NCI-H748 (cell line): ENCODE measurements at regions not wholly inside any gene's neighbourhood (a gene's known extent, or its start where the extent isn't known, plus 50 kb on each side); places are given as distances from the start of the nearest gene placed in this dataset.
"Not testable (repeated sequence)": the region's sequence is repeated elsewhere in the genome, so short reads cannot be mapped to it uniquely, and the experiment has no call there.

Source experiments
- DNase-seq: peaks from one replicate; lab custom pipeline; 2025; ENCODE audit not compliant: unreplicated experiment; lab: John Stamatoyannopoulos, UW

DNA sequence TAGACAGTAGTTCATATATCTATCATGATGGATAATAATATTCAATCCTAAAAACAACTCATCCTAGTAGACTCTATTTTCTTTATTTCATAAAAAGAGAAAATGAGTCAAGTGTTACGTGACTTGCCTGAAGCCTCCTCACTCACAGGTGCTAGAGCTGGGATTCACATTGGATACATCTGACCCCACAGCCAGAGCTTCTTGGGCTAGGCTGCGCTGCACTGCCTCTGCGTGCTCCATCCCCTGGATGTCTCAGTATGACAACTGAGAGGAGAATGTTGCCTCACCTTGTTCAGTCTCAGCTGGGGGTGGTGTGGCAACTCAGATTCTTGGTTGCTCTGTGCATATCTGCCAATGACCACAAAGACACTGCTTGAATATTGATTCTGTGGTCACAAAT, 286.6 kb downstream of the LIG4 start:
- DNase-seq = no peak

DNA sequence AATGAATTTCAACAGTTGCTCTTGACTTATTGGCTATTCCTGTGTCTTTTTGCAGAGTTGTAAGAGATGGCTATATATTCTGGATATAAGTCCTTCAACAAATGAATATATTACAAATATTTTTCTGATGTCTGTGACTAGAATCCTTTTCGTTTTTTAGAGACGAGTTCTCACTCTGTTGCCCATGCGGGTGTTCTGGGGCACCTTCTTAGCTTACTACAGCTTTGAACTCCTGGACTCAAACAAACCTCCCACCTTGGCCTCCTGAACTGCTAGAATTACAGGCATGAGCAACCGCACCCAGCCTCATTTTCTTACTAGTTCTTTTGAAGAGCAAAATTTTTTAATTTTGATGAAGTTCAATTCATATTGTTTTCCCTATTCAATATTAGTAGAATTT, 287.8 kb downstream of the LIG4 start:
- no peak for DNase-seq

DNA sequence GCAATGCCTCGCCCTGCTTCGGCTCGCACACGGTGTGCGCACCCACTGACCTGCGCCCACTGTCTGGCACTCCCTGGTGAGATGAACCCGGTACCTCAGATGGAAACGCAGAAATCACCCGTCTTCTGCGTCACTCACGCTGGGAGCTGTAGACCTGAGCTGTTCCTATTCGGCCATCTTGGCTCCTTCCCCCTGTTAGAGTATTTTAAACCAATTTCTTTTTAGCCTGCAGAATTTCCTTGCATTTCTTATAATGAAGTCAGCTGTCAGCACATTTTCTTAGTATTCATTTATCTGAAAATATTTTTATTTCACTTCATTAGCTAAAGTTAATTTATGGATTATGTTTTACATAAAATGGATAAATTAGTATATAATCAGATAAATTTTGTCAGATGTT, 288.8 kb downstream of the LIG4 start:
- DNase-seq = not testable (repeated sequence)

DNA sequence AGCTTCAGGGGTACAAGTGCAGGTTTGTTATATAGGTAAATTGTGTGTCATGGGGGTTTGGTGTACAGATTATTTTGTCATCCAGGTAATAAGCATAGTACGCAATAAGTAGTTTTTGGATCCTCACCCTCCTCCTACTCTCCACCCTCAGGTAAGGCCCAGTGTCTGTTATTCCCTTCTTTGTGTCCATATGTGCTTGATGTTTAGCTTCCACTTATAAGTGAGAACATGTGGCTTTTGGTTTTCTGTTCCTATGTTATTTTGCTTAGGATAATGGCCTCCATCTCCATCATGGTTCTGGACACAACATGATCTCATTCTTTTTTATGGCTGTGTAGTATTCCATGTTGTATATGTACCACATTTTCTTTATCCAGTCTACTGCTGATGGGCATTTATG, 298.4 kb downstream of the LIG4 start:
- DNase-seq = not testable (repeated sequence)

DNA sequence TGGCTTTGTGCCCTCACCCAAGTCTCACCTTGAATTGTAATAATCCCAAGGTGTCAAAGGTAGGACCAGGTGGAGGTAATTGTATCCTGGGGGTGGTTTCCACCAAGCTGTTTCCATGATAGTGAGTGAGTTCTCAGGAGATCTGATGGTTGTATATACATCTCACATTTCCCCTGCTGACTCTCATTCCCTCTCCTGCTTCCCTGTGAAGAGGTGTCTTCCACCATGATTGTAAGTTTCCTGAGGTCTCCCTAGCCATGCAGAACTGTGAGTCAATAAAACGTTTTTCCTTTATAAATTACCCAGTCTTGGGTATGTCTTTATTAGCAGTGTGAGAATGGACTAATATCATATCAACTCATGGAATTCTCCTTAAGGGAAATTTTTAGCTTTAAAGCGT, 302.6 kb downstream of the LIG4 start:
- no peak for DNase-seq

DNA sequence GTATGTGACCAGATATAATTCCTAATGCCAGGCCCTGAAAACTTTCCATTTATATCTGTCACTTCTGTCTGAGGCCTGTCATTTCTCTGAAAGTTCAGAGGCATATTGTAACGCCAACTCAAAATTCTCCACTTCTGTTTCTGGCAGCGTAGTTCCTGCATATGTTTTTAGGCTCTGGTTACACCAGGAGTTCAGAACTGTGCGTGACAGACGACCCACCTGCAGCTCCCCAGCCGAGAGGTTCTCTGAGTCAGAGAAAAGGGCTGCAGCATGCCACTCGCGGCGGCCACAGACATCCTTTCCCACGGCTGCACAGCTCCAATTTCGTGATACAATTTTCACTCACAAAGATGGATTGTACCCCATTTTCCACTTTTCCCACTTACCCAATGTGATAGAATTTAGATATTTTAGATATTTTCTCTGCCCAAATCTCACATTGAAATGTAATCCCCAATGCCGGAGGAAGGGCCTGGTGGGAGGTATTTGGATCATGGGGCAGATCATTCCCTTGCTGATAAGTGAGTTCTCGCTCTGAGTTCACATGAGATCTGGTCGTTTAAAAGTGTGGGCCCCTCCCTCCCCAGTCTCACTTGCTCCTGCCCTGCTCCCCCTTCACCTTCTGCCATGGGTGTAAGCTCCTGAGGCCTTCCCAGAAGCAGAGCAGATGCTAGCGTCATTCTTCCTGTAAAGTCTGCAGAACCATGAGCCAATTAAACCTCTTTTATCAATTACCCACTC, 308.1 kb downstream of the LIG4 start:
- DNase-seq = no peak

DNA sequence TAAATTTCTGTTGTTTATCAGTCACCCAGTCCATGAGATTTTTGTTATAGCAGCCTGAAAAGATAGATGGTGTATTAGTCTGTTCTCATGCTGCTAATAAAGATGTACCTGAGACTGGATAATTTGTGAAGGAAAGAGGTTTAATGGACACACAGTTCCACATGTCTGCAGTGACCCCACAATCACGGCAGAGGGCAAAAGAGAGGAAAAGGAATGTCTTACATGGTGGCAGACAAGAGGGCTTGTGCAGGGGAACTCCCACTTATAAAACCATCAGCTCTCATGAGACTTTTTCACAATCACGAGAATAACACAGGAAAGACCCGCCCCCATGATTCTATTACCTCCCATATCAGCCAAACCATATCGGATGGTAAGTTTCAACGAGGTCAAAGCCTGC, 309.2 kb downstream of the LIG4 start:
- DNase-seq = no peak

DNA sequence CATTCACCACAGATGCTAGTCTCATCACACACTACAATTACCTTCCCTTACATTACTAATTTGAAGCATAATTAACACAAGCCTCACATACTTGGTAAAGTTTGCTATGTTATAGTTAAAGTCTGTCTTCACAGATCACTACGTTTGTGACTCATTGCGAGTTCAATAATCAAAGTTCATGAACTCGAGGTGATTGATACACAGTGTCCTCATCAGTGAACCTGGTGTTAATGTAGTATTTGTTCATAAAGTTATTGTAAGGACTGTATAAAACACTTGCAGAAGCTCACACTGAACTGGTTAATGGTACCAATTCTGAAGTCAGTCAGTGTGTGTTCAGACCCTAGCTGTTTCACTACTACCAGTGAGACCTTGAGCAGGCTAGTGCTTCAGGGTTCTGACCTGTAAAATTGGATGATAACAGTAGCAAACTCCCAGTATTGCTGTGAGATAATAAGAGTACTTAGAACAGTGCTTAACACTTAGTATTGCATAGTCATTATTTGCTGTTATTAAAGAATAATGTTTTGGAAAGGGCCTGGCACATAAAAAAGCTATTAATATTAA, 313.3 kb downstream of the LIG4 start:
- no peak for DNase-seq

DNA sequence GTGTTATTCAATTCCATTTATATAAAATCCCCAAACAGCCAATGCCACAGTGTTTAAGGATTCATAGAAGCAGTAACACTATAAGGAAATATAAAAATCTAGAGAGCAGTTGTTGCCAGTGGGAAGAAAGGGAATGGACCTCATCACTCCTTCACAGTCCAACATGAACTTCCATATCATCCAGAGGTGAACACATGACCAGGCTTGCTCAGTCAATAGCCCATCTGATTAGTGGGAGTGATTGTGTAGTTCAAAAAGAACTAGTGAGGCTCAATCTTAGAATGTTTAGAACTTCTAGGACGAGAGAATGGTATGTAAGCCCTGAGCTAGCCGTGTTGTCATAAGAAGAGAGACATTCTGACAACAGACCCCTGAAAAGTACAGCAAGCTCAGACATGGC, 314.1 kb downstream of the LIG4 start:
- DNase-seq = no peak

DNA sequence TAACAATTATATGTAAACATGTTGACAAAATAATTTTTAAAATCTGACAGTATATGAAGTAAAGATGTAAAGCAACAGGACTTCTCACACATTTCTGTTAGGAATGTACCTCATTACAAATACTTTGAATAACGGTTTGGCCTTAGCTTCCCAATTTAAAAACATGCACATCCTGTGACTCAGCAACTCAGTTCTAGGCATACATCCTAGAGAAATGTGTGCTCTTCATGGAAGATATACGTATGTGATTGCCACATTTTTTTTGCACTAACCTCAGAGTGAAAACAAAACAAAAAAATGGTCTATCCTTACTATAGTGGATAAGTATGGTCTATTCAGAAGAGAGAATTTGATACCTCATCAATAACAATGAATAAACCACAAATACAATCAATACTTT, 314.6 kb downstream of the LIG4 start:
- no peak for DNase-seq

DNA sequence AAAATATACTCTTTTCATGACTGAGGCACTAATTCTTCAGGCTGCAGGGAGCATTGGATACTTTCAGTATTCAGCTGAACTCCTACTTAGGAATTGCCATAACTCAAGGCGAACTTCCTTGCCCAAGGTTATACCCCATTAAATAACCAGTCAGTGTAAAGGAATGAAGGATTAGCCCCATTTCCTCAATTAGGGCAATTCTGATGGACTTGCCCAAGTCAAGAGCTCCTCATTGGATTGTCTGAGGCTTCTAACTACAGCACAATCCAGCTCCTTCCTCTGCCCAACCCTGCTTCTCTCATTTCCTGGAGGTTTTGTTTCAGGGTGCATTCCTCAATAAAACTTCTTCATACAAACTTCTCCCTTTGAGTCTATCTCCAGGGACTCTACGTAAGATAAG, 329.2 kb downstream of the LIG4 start:
- no peak for DNase-seq

DNA sequence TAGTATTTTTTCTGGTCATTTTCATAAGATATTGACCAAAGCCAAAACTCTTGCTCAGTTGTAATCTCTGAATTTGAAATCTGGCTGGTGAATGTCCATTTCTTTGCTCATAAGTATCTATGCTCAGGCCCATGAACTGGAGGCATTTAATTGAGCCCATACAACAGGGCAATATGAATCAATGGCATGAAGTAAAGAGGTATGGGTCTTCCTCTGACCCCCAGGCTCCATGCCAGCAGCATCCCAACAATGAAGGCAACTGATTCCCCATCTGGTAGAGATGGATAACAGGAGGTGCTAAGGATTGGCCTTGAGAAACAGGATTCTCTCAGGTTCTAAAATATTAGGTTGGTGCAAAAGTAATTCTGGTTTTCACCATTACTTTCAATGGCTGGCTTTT, 330.8 kb downstream of the LIG4 start:
- DNase-seq = no peak

DNA sequence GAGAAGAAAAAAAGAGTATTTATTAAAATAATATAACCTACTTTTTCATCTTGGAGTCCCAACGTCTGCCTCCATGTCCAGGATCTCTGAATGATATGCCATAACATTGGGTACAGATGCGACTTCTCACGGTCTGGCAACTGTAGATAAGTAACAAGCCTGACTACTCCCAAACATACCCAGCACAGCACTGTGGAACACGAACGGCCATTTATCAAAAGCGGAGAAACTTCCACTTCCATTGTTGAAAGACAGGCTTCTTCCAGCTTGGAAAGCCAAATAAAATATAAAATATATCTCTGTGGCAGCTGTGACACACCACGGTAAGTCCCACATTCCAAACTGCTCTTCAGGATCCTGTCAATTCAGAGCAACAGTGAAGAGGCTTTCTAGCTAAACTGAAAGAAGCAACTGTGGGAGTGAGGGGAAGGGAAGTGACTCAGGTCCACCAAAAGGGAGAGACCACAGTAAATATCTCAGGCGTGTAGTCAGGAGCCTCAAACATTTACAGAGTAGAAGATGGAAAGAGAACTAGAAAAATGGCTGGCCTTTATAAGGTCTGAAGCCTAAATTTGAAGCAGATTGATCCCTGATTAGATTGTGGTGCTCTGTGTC, 331.7 kb downstream of the LIG4 start:
- no peak for DNase-seq

DNA sequence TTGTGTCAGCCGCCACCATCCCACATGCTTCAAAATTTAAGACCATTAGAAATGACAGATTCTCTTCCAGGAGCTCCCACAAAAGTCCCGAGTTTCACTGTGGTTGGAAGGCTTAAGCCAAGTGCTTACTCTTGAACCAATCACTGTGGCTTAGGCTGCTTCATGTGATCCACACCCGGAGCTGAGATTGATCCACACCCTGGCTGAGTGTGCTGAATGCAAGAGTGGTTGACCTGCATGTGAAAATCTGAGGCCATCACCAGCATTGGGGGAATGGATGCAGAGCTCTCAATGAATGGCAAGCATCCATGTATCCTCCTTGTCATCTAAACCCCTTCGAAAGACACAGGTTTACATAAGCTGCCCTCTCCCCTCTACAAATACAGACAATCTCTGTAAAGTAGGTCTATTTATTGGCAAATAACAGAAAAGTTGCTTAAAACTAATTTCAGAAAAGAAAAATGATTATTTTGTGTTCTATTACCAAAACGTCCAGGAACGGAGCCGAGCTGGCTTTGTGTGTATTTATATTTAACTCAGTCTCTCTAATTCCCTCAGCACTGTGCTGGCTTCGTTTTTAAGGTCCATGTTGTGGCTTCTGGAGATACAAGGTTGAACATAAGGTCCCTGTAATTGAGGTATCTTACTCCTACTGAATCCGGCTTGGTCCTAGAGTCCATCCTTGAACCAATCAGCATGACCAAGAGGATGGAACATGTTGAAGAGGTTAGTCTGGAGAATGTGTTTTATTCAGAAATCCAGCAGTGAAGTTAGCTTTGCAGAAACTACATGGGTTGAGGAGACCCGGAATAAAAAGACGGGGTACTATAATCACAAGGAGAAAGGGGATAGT, 332.4 kb downstream of the LIG4 start:
- no peak for DNase-seq

DNA sequence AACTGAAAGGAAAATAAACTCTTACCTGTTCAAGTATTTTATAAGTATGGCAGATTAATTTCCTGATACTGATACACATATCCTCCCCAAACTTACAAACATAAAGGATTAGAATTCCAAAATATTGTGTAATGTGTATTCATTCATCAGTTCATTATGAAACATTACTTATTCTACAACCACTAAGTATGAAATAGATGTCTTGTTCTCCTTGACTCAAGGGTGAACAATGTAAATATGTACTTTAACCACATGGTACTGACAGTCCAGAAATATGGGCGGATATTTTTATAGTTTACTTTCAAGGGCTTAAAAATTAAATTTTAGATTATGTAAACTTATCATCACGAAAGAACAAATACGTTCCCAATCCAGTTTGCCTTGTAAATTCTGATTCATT, 334.0 kb downstream of the LIG4 start:
- no peak for DNase-seq

DNA sequence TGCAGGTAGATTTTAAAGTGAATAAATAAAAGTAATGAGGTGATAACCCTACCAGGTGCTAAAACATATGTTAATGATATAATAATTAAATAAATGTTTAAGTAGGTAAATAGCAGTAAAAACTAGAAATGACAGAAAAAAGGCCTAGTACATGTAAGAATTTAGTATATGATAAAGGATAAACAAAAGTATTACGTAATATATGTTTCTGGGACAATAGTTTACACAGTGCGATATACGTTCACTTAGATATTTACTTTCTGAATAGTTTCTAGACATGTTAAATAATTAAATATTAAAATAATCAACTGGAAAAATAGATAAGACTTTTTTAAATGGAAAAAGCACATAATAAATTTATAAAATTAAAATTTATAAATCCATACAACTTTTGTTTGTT, 340.9 kb downstream of the LIG4 start:
- DNase-seq = no peak

DNA sequence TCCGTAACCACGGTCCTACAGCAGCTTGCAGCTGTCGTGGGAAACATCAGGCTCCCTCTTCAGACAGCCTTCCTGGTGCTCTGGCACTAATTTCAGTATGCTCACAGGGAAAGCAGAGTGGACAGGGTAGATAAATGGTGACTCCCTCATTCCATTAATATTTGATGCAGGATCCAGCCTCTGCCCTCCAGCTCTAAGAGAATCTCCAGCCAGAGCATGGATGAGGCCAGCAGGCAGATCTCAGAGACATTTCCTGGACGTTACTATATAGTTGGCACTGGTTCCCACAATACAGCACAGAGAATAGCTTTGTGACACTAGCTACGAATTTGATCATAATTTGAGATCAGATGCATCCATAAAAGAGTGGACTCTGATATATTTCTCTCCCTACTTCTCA, 341.4 kb downstream of the LIG4 start:
- no peak for DNase-seq

DNA sequence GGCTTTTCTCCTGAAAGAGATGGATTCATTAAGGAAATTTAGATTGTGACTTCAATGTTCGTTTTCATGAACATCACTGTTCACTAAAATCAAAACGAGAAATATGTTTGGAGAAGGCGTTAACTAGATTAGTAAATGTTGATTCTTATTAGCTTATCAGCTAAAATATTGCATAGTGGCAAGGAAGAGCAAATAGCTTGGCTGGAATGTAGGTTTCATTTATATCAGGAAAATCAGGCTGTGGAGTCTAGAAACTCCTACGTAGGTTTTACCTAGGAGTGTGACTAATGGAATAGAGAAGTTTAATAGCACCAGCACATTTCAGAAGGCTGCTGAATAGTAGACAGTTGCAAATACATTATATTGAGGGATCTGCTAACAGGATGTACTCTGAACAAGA, 344.9 kb downstream of the LIG4 start:
- no peak for DNase-seq

DNA sequence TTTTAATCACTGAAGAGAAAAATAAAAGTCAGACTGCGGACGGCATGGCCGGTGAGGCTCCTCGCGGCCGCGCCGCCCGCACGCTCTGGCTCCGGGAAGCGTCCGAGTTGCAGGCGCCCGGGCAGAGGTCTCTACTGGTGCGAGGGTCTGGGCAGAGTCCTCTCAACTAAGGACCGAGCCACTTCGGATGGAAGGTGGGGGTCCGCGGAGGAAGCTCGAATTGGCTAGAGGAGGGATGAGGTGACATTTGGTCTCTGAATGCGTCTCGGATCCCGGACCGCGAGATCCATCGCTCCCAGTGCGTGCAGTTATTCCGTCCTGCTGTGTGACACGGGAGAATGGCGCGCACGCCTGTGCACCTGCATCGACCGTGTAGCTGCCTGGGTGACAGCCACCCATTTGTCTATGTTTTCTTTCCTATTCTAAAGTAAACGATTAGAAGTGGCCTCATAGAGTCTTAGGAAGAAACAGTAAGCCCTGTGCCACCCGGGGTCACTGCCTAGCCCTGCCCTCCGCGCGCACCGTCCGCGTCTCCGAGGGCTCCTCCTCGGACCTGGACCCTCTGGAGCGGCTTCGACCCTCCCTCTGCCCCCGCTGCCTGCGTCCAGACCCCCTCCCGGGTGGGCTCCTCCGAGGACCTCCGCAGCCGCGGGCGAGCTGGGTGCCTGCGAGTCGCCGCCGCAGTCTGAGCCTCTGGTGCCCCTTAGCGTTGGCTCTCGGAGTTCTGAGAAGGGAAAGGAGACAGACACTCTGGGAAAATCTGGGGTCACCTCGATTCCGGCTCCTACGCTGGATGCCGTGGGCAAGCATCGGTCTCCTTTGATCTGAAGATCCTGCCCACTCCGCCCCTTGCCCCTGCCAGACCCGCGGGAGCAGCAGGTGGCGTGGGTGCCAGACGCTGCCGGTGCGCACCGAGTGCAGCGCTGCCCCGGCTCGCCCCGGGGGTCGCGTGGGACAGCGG, 347.4 kb downstream of the LIG4 start:
- peak; percentile 87 for DNase-seq

DNA sequence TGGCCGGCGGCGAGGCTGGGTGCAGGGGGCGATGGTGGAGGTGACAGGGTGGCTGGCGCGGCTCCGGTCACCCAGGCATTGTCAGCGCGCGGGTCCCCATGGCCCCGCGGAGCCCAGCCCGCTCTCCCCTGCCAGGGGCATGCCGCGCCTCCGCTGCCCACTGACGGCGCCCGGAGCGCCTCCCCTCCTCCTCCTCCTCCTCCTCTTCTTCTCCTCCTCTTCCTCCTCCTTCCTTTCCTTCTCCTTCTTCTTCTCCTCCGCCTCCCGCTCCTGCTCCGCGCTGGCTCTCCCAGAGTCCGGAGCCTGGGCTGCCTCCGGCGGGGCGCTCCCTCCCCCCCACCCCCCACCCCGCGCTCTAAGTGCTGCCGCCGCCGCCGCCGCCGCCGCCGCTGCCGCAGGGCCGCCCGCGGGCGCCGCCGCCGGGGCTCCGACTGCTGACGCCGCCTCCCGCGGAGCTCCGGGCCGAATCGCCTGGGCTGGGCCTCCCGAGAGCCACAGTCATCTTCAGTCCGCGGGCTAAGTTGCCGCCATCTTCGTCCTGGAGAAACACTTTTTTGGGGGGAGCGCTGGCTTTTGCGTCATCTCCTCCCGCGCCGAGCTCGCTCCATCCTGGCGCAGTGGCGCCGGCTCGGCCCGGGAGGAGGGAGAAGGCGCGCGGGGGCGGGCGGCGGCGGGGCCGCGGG, 348.3 kb downstream of the LIG4 start:
- peak; percentile 74 for DNase-seq
